Mucosa of rectum (tissue), 2 donors: ENCODE measurements at regions not wholly inside any gene's neighbourhood (a gene's known extent, or its start where the extent isn't known, plus 50 kb on each side); places are given as distances from the start of the nearest gene placed in this dataset.

Source experiments
- H3K27ac ChIP-seq, 2 donors: one replicate each; pipeline ENCODE4 v1.7.0; 2013; ENCODE audit warnings: inconsistent platforms in 2 of 2, low read depth in 2 of 2, low read length in 2 of 2
- H3K27me3 ChIP-seq, 2 donors: one replicate each; pipeline ENCODE4 v1.7.0; 2013; ENCODE audit warnings: low read length in 2 of 2; ENCODE audit not compliant: control insufficient read depth in 2 of 2, insufficient read depth in 2 of 2
- H3K36me3 ChIP-seq, 2 donors: one replicate each; pipeline ENCODE4 v1.7.0; 2013; ENCODE audit warnings: low read length in 2 of 2; ENCODE audit not compliant: control insufficient read depth in 2 of 2, insufficient read depth in 2 of 2
- H3K4me1 ChIP-seq, 2 donors: one replicate each; pipeline ENCODE4 v1.7.0; 2013; ENCODE audit warnings: low read length in 2 of 2, mild to moderate bottlenecking in 1 of 2; ENCODE audit not compliant: control insufficient read depth in 2 of 2, insufficient read depth in 2 of 2
- H3K4me3 ChIP-seq, 2 donors: one replicate each; pipeline ENCODE4 v1.7.0; 2013; ENCODE audit warnings: low read length in 2 of 2
- H3K9ac ChIP-seq, 2 donors: one replicate each; pipeline ENCODE4 v1.7.0; 2013; ENCODE audit warnings: low read length in 2 of 2, low read depth in 1 of 2, mild to moderate bottlenecking in 1 of 2
- H3K9me3 ChIP-seq, 2 donors: one replicate each; pipeline ENCODE4 v1.7.0; 2013; ENCODE audit warnings: low read length in 2 of 2; ENCODE audit not compliant: control insufficient read depth in 2 of 2
- donor health status: healthy.
- donor health status: Normal muscosa, but diverticular disease.

DNA sequence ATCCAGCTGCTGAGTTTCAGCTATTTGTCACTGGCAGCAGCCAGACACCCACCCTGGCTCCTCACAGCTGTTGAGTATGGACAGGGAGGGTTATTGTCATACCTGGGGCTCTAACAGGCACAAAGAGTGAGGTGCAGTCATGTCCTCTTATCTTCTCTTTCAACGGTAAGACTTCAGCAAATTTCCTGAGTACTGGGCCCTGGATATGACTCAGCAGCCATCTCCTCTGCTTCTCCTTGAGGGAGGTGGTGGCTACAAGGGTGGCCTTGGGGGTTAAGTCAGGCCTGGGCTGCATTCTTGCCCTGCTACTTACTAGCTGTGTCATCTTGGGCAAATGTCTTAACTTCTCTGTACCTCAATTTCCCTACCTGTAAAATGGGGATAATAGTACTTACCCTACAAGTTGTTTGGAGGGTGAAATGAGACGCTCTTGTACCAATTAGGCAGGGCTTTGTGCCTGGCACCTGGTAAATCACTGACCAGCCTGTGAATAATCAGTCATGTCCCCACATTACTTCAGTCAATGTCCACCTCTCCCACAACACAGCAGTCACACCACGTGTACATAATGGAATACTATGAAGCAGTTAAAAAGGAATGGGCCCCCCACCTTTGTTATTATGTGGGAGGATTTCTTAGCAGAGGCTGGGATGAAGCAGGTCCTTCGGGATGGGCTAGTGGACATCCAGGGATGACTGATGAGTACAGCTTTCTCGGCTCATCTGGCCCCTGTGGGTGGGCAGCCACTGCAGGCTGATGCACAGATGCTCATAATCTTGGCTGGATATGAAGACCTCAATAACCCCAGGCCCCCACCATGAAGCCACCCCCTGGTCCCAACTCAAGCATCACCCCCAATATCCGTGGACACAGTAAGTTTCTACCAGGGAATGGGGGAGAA lies 528.8 kb downstream of the SHQ1 start:
- Histone ChIP-seq H3K36me3 (no peaks in the 10 kb centered on the region), H3K27ac (peak overlapping the region; percentile 3 to 23), H3K9ac (no peak overlapping the region), H3K9me3 (no peaks in the 10 kb centered on the region), H3K4me3 (no peak overlapping the region), H3K4me1 (peaks cover 7 to 10% of the 10 kb centered on the region in 2 donors), H3K27me3 (no peaks in the 10 kb centered on the region)

GRCh38 chr3:72318504-72319193 lies 529.6 kb downstream of the SHQ1 start:
- no peaks in the 10 kb centered on the region for H3K36me3 ChIP-seq
- no peak overlapping the region for H3K4me3 ChIP-seq
- H3K9ac ChIP-seq, result no peak overlapping the region
- peaks cover 7 to 10% of the 10 kb centered on the region in 2 donors for H3K4me1 ChIP-seq
- H3K9me3 ChIP-seq, result no peaks in the 10 kb centered on the region
- H3K27me3 ChIP-seq, result no peaks in the 10 kb centered on the region
- peak overlapping the region; percentile 3 to 23 for H3K27ac ChIP-seq

- Histone ChIP-seq H3K9me3 (no peaks in the 10 kb centered on the region), H3K4me1 (peaks cover 7 to 10% of the 10 kb centered on the region in 2 donors), H3K27me3 (no peaks in the 10 kb centered on the region), H3K9ac (no peak overlapping the region), H3K27ac (no peak overlapping the region), H3K36me3 (no peaks in the 10 kb centered on the region), H3K4me3 (no peak overlapping the region)
These were observed 530.8 kb downstream of the SHQ1 start for GRCh38 chr3:72317491-72317890.

GRCh38 chr3:72316501-72317279 lies 531.6 kb downstream of the SHQ1 start:
- no peaks in the 10 kb centered on the region for H3K27me3 ChIP-seq
- no peak overlapping the region for H3K4me3 ChIP-seq
- H3K9me3 ChIP-seq, result no peaks in the 10 kb centered on the region
- H3K9ac ChIP-seq, result no peak overlapping the region
- H3K27ac ChIP-seq, result no peak overlapping the region
- H3K4me1 ChIP-seq, result peaks cover 7 to 10% of the 10 kb centered on the region in 2 donors
- no peaks in the 10 kb centered on the region for H3K36me3 ChIP-seq

GRCh38 chr3:72313308-72313707 lies 528.4 kb upstream of the PROK2 start:
- H3K27me3 ChIP-seq, result no peaks in the 10 kb centered on the region
- no peak overlapping the region for H3K27ac ChIP-seq
- H3K9ac ChIP-seq, result no peak overlapping the region
- H3K36me3 ChIP-seq, result no peaks in the 10 kb centered on the region
- H3K4me3 ChIP-seq, result no peak overlapping the region
- H3K4me1 ChIP-seq, result peaks cover 16% of the 10 kb centered on the region in 2 donors
- no peaks in the 10 kb centered on the region for H3K9me3 ChIP-seq

- H3K9ac ChIP-seq, result no peak overlapping the region
These were observed 527.4 kb upstream of the PROK2 start for GRCh38 chr3:72312339-72312738.

DNA sequence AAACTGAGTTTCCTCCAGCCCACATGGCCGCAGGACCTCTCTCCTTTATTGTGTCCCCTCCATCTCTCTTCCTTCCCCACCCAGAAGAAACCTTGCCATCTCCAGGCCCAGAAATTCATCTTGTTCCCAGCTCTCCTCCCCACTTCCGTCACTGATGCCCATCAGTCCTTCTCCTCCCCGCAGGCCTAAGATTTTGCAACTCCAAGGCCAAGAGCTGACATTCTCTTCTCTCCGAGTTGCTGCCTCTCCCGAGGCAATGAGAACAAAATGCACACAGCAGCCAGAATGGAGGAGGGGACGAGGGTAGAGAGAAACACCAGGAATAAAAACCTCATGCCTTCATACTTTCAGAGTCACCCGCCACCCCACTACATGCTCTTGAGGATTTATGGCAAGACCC lies 526.5 kb upstream of the PROK2 start:
- Histone ChIP-seq H3K27me3 (no peaks in the 10 kb centered on the region), H3K4me1 (peaks cover 12 to 13% of the 10 kb centered on the region in 2 donors), H3K4me3 (no peak overlapping the region), H3K9me3 (no peaks in the 10 kb centered on the region), H3K27ac (no peak overlapping the region), H3K9ac (no peak overlapping the region), H3K36me3 (no peaks in the 10 kb centered on the region)

More at GRCh38 chr3:72312339-72312738, 527.4 kb upstream of the PROK2 start:
- Histone ChIP-seq H3K9me3 (no peaks in the 10 kb centered on the region), H3K27ac (no peak overlapping the region), H3K4me1 (peaks cover 12 to 16% of the 10 kb centered on the region in 2 donors), H3K4me3 (no peak overlapping the region), H3K27me3 (no peaks in the 10 kb centered on the region), H3K36me3 (no peaks in the 10 kb centered on the region)

DNA sequence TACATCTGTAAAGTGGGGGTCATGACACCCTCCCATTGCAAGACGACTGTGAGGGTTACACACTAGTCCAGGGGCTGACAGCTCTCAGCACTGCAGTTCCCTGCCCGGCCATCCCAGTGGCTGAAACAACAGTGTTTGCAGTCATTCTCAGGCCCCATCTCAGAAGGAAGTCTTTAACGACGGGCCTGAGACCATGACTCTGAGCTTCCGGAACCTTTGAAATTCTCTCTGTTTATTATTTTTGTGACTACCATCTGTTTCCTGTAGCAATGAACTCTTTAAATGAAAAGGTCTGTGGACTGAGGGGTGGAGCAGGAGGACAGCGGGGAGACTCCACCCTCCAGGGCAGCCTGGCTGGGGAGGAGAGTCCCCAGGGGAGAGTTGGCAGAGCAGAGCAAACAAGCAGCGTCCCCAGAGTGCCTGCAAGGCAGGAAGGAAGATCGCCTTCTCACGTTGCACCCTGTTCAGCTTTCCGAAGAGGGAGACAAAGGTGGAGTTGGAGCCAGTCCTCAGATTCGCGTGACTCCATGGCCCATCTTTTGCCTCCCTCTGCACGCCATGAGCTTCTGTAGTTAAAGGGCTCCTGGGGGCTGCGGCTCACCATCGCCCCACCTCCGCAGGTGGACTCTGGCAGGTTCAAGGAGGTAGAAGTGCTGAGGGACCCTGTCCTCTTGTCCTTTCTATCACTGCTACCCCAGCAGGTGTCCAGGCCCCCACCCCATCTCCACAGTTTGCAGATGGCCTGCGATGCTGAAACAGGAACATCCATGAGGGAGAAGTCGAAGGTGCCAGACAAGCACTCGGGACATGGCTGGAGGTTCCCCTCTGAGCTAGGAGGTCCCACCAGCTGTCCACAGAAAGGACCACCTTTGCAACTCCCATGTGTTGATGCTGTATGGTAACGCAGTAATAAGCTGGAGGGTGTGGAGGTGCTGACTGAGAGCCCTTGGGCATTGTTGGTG lies 525.8 kb upstream of the PROK2 start:
- H3K9ac ChIP-seq, result peak overlapping the region; percentile 9 to 32
- no peaks in the 10 kb centered on the region for H3K9me3 ChIP-seq
- peak overlapping the region; percentile 32 to 35 for H3K4me3 ChIP-seq
- peaks cover 12 to 13% of the 10 kb centered on the region in 2 donors for H3K4me1 ChIP-seq
- H3K27me3 ChIP-seq, result no peaks in the 10 kb centered on the region
- peak overlapping the region; percentile 54 to 75 for H3K27ac ChIP-seq
- no peaks in the 10 kb centered on the region for H3K36me3 ChIP-seq

GRCh38 chr3:72309661-72310418 lies 524.9 kb upstream of the PROK2 start:
- Histone ChIP-seq H3K4me1 (peaks cover 12 to 13% of the 10 kb centered on the region in 2 donors), H3K27ac (peak overlapping the region; percentile 54 to 75), H3K9ac (peak overlapping the region in 1 of 2 donors; percentile 9), H3K9me3 (no peaks in the 10 kb centered on the region), H3K27me3 (no peaks in the 10 kb centered on the region), H3K4me3 (no peak overlapping the region), H3K36me3 (no peaks in the 10 kb centered on the region)
